NB4 (cell line): ENCODE measurements at regions not wholly inside any gene's neighbourhood (a gene's known extent, or its start where the extent isn't known, plus 50 kb on each side); places are given as distances from the start of the nearest gene placed in this dataset.
"Not testable (repeated sequence)": the region's sequence is repeated elsewhere in the genome, so short reads cannot be mapped to it uniquely, and the experiment has no call there.

Experiments
- DNase-seq: peaks from one replicate; pipeline ENCODE4 v3.0.0; 2010; ENCODE audit warnings: low read depth
- H3K4me3 ChIP-seq: one replicate; pipeline ENCODE4 v1.5.1; 2011; ENCODE audit warnings: mild to moderate bottlenecking, low read depth, low read length, moderate library complexity
- MYC ChIP-seq: IDR thresholded peaks from 2 replicates; pipeline ENCODE4 v1.6.1; 2011; ENCODE audit warnings: low read depth, low read length
- POLR2A ChIP-seq: IDR thresholded peaks from 2 replicates; pipeline ENCODE4 v1.6.1; 2011; ENCODE audit warnings: mild to moderate bottlenecking; ENCODE audit not compliant: insufficient read length; ENCODE audit errors: extremely low read depth
- TF ChIP-seq, protein P1 (sequence below): IDR thresholded peaks from one replicate; pipeline ENCODE4 v1.5.1; 2012; ENCODE audit warnings: low read depth, low read length
- TF ChIP-seq, protein P2 (sequence below): IDR thresholded peaks from 2 replicates; pipeline ENCODE4 v1.6.1; 2011; ENCODE audit warnings: low read depth, low read length

DNA sequence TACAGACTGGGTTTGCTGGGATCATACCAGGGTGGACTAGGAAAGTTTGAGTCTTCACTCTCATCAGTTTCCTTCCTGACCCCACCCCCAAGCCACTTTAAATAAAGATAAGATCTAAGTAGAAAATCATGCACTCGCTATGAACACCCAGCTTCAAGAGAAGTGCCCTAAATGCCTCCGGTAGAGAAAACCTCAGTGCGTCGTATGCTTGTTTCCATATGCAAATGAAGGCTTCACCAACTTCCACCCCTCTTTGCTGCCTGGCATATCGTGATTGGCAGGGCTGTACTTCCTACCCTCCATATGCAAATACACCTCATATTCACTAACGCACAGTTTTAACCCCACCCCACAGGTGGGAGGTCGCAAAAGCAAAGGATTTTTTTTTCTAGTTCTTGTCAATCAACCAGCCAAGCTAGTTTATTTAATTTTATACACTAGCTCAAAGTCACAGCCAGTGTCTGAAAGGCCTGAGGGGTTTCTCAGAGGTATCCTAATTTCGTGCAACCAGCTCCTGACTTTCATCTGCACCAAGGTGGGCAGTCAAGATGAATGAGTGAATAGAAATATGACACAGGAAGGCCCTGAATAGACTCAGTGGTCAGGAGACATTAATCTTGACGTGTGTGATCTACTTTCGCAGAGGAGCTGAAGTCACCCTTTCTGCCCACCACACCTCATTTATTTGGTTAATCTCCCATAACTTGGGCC, 121.1 kb upstream of the TSHZ3 start:
- no peak for DNase-seq
- TF ChIP-seq, protein P1, sequence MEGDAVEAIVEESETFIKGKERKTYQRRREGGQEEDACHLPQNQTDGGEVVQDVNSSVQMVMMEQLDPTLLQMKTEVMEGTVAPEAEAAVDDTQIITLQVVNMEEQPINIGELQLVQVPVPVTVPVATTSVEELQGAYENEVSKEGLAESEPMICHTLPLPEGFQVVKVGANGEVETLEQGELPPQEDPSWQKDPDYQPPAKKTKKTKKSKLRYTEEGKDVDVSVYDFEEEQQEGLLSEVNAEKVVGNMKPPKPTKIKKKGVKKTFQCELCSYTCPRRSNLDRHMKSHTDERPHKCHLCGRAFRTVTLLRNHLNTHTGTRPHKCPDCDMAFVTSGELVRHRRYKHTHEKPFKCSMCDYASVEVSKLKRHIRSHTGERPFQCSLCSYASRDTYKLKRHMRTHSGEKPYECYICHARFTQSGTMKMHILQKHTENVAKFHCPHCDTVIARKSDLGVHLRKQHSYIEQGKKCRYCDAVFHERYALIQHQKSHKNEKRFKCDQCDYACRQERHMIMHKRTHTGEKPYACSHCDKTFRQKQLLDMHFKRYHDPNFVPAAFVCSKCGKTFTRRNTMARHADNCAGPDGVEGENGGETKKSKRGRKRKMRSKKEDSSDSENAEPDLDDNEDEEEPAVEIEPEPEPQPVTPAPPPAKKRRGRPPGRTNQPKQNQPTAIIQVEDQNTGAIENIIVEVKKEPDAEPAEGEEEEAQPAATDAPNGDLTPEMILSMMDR = no peak
- no peak for TF ChIP-seq POLR2A
- TF ChIP-seq MYC = no peak
- TF ChIP-seq, protein P2, sequence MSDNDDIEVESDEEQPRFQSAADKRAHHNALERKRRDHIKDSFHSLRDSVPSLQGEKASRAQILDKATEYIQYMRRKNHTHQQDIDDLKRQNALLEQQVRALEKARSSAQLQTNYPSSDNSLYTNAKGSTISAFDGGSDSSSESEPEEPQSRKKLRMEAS = no peak
- no peak overlapping the region for H3K4me3 ChIP-seq

DNA sequence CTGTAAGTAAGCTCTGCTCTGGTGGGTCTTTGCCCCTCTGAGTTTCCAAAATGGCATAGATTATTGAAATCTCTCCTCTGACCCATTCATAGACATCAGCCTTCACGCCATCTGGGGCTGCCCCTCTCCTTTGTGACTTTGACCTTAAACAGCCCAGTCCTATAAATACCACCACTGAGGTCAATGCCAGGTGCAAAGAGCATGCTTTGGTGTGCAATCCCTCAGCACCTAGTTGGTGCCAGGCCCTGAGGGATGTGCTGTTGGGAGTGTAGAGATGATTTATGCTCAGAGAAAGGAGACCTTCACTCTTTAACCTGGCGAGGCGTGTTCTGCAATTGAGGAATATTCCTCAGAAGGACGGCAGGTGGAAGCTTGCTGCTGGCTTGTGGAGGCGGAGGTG, 121.7 kb upstream of the TSHZ3 start:
- no peak overlapping the region for H3K4me3 ChIP-seq
- no peak for TF ChIP-seq MYC
- TF ChIP-seq, protein P2 = no peak
- TF ChIP-seq, protein P1 = no peak
- no peak for DNase-seq

DNA sequence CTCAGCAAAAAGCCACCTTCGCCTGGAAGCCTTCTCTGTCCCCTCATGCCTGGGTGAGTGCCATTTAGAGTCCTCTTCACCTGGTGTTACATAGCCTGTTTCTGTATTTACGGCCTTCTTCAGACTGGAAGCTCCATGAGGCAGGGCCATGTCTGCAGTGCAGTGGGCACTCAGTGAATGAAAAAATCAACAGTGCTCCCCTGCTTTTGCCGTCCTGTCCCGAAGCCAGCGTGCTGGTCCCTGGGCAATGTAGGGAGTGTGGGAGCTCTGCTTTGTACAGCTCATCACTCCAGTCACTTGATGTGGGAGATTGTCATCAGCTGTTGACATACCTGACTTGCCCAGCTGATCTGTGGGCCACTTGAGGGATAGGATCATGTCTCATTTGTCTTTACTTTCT, 129.0 kb upstream of the TSHZ3 start:
- TF ChIP-seq, protein P1 = no peak
- TF ChIP-seq MYC = no peak
- no peak for TF ChIP-seq POLR2A
- TF ChIP-seq, protein P2 = no peak
- DNase-seq = no peak
- H3K4me3 ChIP-seq = no peak overlapping the region

DNA sequence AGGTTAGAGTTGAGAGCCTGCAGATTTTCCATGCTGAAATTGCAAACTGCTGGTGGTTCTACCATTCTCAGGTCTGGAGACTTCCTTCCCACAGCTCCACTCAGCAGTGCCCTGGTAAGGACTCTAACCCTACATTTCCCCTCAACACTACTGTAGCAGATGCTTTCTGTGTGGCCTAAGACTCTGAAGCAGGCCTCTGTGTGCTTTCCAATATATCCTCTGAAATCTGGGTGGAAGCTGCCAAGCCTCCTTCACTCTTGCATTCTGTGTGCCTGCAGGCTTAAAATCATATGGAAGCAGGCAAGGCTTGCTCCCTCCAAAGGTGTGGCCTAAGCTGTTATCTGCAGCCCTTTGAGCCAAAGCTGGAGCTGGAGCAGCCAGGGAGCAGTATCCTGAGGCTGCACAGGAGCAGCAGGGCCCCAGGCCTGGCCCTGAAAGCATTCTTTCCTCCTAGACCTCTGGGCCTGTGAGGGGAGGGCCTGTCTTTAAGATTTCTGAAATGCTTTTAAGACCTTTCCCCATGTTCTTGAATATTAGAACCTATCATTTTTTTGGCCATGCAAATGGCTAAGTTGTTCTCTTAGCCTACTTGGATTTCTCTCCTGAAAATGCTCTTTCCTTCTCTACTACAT, 134.1 kb upstream of the TSHZ3 start:
- TF ChIP-seq POLR2A = no peak
- no peak for TF ChIP-seq MYC
- TF ChIP-seq, protein P2 = no peak
- DNase-seq = no peak
- H3K4me3 ChIP-seq = no peak overlapping the region

DNA sequence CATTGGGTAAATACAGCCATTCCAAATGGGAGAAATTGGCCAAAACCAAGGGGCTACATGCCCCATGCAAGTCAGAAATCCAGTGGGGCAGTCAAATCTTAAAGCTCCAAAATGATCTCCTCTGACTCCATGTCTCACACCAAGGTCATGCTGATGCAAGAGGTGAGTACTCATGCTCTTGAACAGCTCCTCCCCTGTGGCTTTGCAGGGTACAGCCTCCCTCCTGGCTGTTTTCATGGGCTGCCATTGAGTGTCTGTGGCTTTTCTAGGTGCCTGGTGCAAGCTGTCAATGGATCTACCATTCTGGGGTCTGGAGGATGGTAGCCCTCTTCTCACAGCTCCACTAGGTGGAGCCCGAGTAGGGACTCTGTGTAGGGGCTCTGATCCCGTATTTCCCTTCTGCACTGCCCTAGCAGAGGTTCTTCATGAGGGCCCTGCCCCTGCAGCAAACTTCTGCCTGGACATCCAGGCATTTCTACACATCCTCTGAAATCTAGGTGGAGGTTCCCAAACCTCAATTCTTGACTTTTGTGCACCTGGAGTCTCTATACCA, 135.7 kb upstream of the TSHZ3 start:
- TF ChIP-seq, protein P1 = peak; percentile 16
- DNase-seq = peak; percentile 3
- H3K4me3 ChIP-seq = not testable (repeated sequence)

DNA sequence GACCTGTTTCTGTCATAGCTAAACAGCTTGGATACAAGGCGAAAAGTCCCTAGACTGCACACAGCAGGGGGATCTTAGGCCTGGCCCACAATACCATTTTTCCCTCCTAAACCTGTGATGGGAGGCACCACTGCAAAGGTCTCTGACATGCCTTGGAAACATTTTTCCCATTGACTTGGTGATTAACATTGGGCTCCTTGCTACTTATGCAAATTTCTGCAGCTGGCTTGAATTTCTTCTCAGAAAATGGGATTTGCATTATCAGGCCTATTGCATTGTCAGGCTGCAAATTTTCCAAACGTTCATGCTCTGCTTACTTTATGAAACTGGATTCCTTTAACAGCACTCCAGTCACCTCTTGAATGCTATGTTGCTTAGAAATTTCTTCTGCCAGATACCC, 136.2 kb upstream of the TSHZ3 start:
- TF ChIP-seq, protein P1 = no peak
- TF ChIP-seq MYC = no peak
- TF ChIP-seq, protein P2 = no peak
- TF ChIP-seq POLR2A = no peak
- no peak for DNase-seq
- no peak overlapping the region for H3K4me3 ChIP-seq
